ENCODE measurements at regions not wholly inside any gene's neighbourhood (a gene's known extent, or its start where the extent isn't known, plus 50 kb on each side); places are given as distances from the start of the nearest gene placed in this dataset.
"Not testable (repeated sequence)": the region's sequence is repeated elsewhere in the genome, so short reads cannot be mapped to it uniquely, and the experiment has no call there.

- TF ChIP-seq REST (IDR thresholded peaks at IDR 0.05); RAD21 (IDR thresholded peaks at IDR 0.05); CTCF (IDR thresholded peaks at IDR 0.05; ENCODE audit: low read depth, low read length, missing input control); JUND (IDR thresholded peaks at IDR 0.05); TAF1 (conservative IDR thresholded peaks at IDR 0.05); SP1 (IDR thresholded peaks at IDR 0.05); FOXA2 (IDR thresholded peaks at IDR 0.05): not testable (repeated sequence)
These were observed 104.1 kb upstream of the HCCS start for GRCh38 chrX:11007076-11007475.
